ENCODE measurements at regions not wholly inside any gene's neighbourhood (a gene's known extent, or its start where the extent isn't known, plus 50 kb on each side); places are given as distances from the start of the nearest gene placed in this dataset.

DNA sequence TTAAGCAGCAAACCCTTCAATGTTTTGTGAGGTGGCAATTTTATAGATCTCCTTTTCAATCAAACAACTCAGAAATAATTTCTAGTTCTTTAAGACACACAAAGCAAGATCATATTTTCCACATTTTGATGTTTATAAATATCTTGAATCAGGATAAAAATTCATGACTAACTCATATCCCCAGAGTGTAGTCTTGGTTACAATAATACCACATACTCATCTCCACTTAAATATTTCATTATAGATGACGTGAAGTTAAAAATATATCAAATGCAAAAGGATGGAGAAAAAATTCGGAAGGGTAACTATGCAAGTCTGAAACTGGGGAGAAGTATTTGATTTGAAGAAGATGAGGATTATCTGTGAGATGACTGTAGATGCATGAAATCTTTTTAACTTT, 59.8 kb upstream of the HIVEP1 start:
- Histone ChIP-seq H3K79me1 (ENCODE audit: low read depth, low read length) (no peaks in the 10 kb centered on the region), H4K91ac (ENCODE audit: low read depth, low read length, poor library complexity) (no peak overlapping the region), H3K36me3 (replicated peaks in 1 of 2; ENCODE audit: control insufficient read depth in 2 of 2, insufficient read depth in 2 of 2, low read length in 2 of 2) (no peaks in the 10 kb centered on the region), H3K4me3 (ENCODE audit: low read length in 2 of 2) (no peak overlapping the region), H3K27me3 (ENCODE audit: control insufficient read depth in 3 of 3, insufficient read depth in 3 of 3, low read depth in 1 of 3, low read length in 3 of 3) (no peaks in the 10 kb centered on the region), H2BK15ac (ENCODE audit: low read length) (no peak overlapping the region), H2AK5ac (ENCODE audit: low read depth, low read length) (no peak overlapping the region), H3K23ac (ENCODE audit: low read depth, low read length, poor library complexity) (no peak overlapping the region), H3K4ac (ENCODE audit: low read length) (no peak overlapping the region), H2AFZ (ENCODE audit: low read length) (no peak overlapping the region), H3K4me1 (ENCODE audit: control insufficient read depth in 2 of 2, insufficient read depth in 1 of 2, low read depth in 1 of 2, low read length in 2 of 2) (no peaks in the 10 kb centered on the region), H2BK120ac (ENCODE audit: low read depth, low read length) (no peak overlapping the region), H3K14ac (ENCODE audit: low read length) (no peak overlapping the region), H2BK5ac (ENCODE audit: low read length) (no peak overlapping the region), H4K8ac (ENCODE audit: low read depth, low read length) (no peak overlapping the region), H3K9ac (ENCODE audit: low read depth, low read length, poor library complexity) (no peak overlapping the region), H3K4me2 (ENCODE audit: insufficient read depth, low read length, poor library complexity, severe bottlenecking) (no peak overlapping the region), H3K27ac (replicated peaks; ENCODE audit: low read length) (no peak overlapping the region), H3K18ac (ENCODE audit: low read length) (no peak overlapping the region), H2BK12ac (ENCODE audit: low read length) (no peak overlapping the region), H3K9me3 (replicated peaks in 1 of 2; ENCODE audit: control insufficient read depth in 2 of 2, insufficient read depth in 1 of 2, low read depth in 1 of 2, low read length in 2 of 2) (no peaks in the 10 kb centered on the region)
- no peak for DNase-seq (ENCODE audit: low spot score)
- 100% methylated on average over 1 of the region's 2 CpGs; no CpG with 5 or more reads in 1 of the 2 donors for WGBS, 2 donors (ENCODE audit: extremely low coverage in 2 of 2, insufficient read length in 2 of 2, insufficient replicate concordance in 1 of 2)

DNA sequence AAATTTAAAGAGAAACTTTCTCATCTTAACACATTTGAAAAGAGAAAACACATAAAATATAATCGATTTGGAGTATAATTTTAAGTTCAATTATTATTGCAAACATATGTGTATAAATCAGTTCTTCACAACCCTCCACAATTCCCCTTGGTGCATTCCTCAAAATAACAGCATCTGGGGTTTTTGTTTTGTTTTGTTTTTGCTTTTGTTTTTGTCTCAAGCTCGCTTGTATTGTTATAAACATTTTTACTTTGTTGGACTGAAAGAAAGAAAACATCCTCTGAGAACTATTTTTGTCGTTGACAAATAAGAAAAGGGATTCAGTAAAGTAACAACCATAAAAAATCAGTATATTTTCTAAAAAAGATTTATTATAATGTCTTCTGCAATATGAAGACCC, 60.2 kb upstream of the HIVEP1 start:
- Histone ChIP-seq H2BK120ac (ENCODE audit: low read depth, low read length) (no peak overlapping the region), H3K23ac (ENCODE audit: low read depth, low read length, poor library complexity) (no peak overlapping the region), H2BK12ac (ENCODE audit: low read length) (no peak overlapping the region), H4K8ac (ENCODE audit: low read depth, low read length) (no peak overlapping the region), H4K91ac (ENCODE audit: low read depth, low read length, poor library complexity) (no peak overlapping the region), H2AFZ (ENCODE audit: low read length) (no peak overlapping the region), H3K79me1 (ENCODE audit: low read depth, low read length) (no peaks in the 10 kb centered on the region), H3K9me3 (replicated peaks in 1 of 2; ENCODE audit: control insufficient read depth in 2 of 2, insufficient read depth in 1 of 2, low read depth in 1 of 2, low read length in 2 of 2) (no peaks in the 10 kb centered on the region), H3K27ac (replicated peaks; ENCODE audit: low read length) (no peak overlapping the region), H2AK5ac (ENCODE audit: low read depth, low read length) (no peak overlapping the region), H3K4me2 (ENCODE audit: insufficient read depth, low read length, poor library complexity, severe bottlenecking) (no peak overlapping the region), H3K36me3 (replicated peaks in 1 of 2; ENCODE audit: control insufficient read depth in 2 of 2, insufficient read depth in 2 of 2, low read length in 2 of 2) (no peaks in the 10 kb centered on the region), H2BK15ac (ENCODE audit: low read length) (no peak overlapping the region), H3K27me3 (ENCODE audit: control insufficient read depth in 3 of 3, insufficient read depth in 3 of 3, low read depth in 1 of 3, low read length in 3 of 3) (no peaks in the 10 kb centered on the region), H3K4me3 (ENCODE audit: low read length in 2 of 2) (no peak overlapping the region), H3K4me1 (ENCODE audit: control insufficient read depth in 2 of 2, insufficient read depth in 1 of 2, low read depth in 1 of 2, low read length in 2 of 2) (no peaks in the 10 kb centered on the region), H3K14ac (ENCODE audit: low read length) (no peak overlapping the region), H3K4ac (ENCODE audit: low read length) (no peak overlapping the region), H3K18ac (ENCODE audit: low read length) (no peak overlapping the region), H2BK5ac (ENCODE audit: low read length) (no peak overlapping the region), H3K9ac (ENCODE audit: low read depth, low read length, poor library complexity) (no peak overlapping the region)
- DNase-seq (ENCODE audit: low spot score), result no peak
- no CpG with 5 or more reads among the region's 3 CpGs for WGBS, 2 donors (ENCODE audit: extremely low coverage in 2 of 2, insufficient read length in 2 of 2, insufficient replicate concordance in 1 of 2)

DNA sequence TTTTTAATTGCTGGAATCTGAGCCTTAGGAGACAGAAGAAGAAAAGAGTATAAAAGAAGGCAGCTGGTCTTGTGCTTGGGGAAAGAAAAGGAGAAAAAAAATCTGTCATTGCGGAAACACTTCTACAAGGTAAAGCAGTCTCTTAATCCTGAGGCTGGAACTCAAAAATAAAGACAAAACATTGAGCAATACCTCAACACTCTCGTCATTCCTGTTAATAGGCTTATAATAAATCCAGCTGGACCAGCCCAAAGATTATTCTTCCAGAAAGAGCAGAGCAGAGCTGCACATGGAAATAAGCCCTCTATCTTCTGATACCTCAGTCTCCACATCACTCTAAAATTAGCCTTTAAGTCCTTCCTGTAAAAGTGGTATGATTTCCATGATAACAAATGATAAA, 62.0 kb upstream of the HIVEP1 start:
- no peaks in the 10 kb centered on the region for H3K9me3 ChIP-seq (replicated peaks in 1 of 2; ENCODE audit: control insufficient read depth in 2 of 2, insufficient read depth in 1 of 2, low read depth in 1 of 2, low read length in 2 of 2)
- H3K9ac ChIP-seq (ENCODE audit: low read depth, low read length, poor library complexity), result no peak overlapping the region
- no peak overlapping the region for H3K18ac ChIP-seq (ENCODE audit: low read length)
- H3K79me1 ChIP-seq (ENCODE audit: low read depth, low read length), result no peaks in the 10 kb centered on the region
- no peak overlapping the region for H2AFZ ChIP-seq (ENCODE audit: low read length)
- H3K4ac ChIP-seq (ENCODE audit: low read length), result no peak overlapping the region
- no peak overlapping the region for H2BK120ac ChIP-seq (ENCODE audit: low read depth, low read length)
- no peak overlapping the region for H3K4me3 ChIP-seq (ENCODE audit: low read length in 2 of 2)
- no peak overlapping the region for H3K27ac ChIP-seq (replicated peaks; ENCODE audit: low read length)
- no peak overlapping the region for H3K14ac ChIP-seq (ENCODE audit: low read length)
- no CpG with 5 or more reads among the region's 2 CpGs for WGBS, 2 donors (ENCODE audit: extremely low coverage in 2 of 2, insufficient read length in 2 of 2, insufficient replicate concordance in 1 of 2)
- no peak for DNase-seq (ENCODE audit: low spot score)
- no peaks in the 10 kb centered on the region for H3K36me3 ChIP-seq (replicated peaks in 1 of 2; ENCODE audit: control insufficient read depth in 2 of 2, insufficient read depth in 2 of 2, low read length in 2 of 2)
- H2BK12ac ChIP-seq (ENCODE audit: low read length), result no peak overlapping the region
- no peaks in the 10 kb centered on the region for H3K4me1 ChIP-seq (ENCODE audit: control insufficient read depth in 2 of 2, insufficient read depth in 1 of 2, low read depth in 1 of 2, low read length in 2 of 2)
- H4K8ac ChIP-seq (ENCODE audit: low read depth, low read length), result no peak overlapping the region
- no peak overlapping the region for H2BK15ac ChIP-seq (ENCODE audit: low read length)
- no peak overlapping the region for H2AK5ac ChIP-seq (ENCODE audit: low read depth, low read length)
- no peak overlapping the region for H3K23ac ChIP-seq (ENCODE audit: low read depth, low read length, poor library complexity)
- no peak overlapping the region for H4K91ac ChIP-seq (ENCODE audit: low read depth, low read length, poor library complexity)
- H2BK5ac ChIP-seq (ENCODE audit: low read length), result no peak overlapping the region
- H3K27me3 ChIP-seq (ENCODE audit: control insufficient read depth in 3 of 3, insufficient read depth in 3 of 3, low read depth in 1 of 3, low read length in 3 of 3), result no peaks in the 10 kb centered on the region
- no peak overlapping the region for H3K4me2 ChIP-seq (ENCODE audit: insufficient read depth, low read length, poor library complexity, severe bottlenecking)

DNA sequence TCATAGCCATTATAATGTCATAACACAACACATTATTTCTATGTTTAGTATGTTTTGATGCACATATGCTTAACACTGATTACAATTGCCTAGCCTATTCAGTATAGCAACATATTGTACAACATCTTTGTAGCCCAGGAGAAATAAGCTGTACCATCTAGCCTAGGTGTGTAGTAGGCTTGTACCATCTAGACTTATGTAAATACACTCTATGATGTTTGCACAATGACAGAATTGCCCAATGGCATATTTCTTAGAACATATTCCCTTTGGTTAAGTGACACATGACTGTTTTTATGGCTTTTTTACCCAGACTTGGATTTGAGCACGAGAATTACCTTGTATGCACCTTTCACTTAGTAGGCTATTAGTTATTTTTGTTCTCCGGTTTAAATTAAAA, 64.5 kb upstream of the HIVEP1 start:
- Histone ChIP-seq H3K9ac (ENCODE audit: low read depth, low read length, poor library complexity) (no peak overlapping the region), H4K91ac (ENCODE audit: low read depth, low read length, poor library complexity) (no peak overlapping the region), H3K23ac (ENCODE audit: low read depth, low read length, poor library complexity) (no peak overlapping the region), H3K79me1 (ENCODE audit: low read depth, low read length) (no peaks in the 10 kb centered on the region), H3K27me3 (ENCODE audit: control insufficient read depth in 3 of 3, insufficient read depth in 3 of 3, low read depth in 1 of 3, low read length in 3 of 3) (no peaks in the 10 kb centered on the region), H4K8ac (ENCODE audit: low read depth, low read length) (no peak overlapping the region), H3K36me3 (replicated peaks in 1 of 2; ENCODE audit: control insufficient read depth in 2 of 2, insufficient read depth in 2 of 2, low read length in 2 of 2) (no peaks in the 10 kb centered on the region), H2BK120ac (ENCODE audit: low read depth, low read length) (no peak overlapping the region), H2BK5ac (ENCODE audit: low read length) (no peak overlapping the region), H3K27ac (replicated peaks; ENCODE audit: low read length) (no peak overlapping the region), H3K4me2 (ENCODE audit: insufficient read depth, low read length, poor library complexity, severe bottlenecking) (no peak overlapping the region), H3K18ac (ENCODE audit: low read length) (no peak overlapping the region), H3K4me1 (ENCODE audit: control insufficient read depth in 2 of 2, insufficient read depth in 1 of 2, low read depth in 1 of 2, low read length in 2 of 2) (no peaks in the 10 kb centered on the region), H2AK5ac (ENCODE audit: low read depth, low read length) (no peak overlapping the region), H3K9me3 (replicated peaks in 1 of 2; ENCODE audit: control insufficient read depth in 2 of 2, insufficient read depth in 1 of 2, low read depth in 1 of 2, low read length in 2 of 2) (no peaks in the 10 kb centered on the region), H2AFZ (ENCODE audit: low read length) (no peak overlapping the region), H2BK15ac (ENCODE audit: low read length) (no peak overlapping the region), H3K4me3 (ENCODE audit: low read length in 2 of 2) (no peak overlapping the region), H3K14ac (ENCODE audit: low read length) (no peak overlapping the region), H3K4ac (ENCODE audit: low read length) (no peak overlapping the region), H2BK12ac (ENCODE audit: low read length) (no peak overlapping the region)
- WGBS, 2 donors (ENCODE audit: extremely low coverage in 2 of 2, insufficient read length in 2 of 2, insufficient replicate concordance in 1 of 2), result no CpG with 5 or more reads among the region's 2 CpGs
- no peak for DNase-seq (ENCODE audit: low spot score)
